ENCODE measurements at regions not wholly inside any gene's neighbourhood (a gene's known extent, or its start where the extent isn't known, plus 50 kb on each side); places are given as distances from the start of the nearest gene placed in this dataset.

DNA sequence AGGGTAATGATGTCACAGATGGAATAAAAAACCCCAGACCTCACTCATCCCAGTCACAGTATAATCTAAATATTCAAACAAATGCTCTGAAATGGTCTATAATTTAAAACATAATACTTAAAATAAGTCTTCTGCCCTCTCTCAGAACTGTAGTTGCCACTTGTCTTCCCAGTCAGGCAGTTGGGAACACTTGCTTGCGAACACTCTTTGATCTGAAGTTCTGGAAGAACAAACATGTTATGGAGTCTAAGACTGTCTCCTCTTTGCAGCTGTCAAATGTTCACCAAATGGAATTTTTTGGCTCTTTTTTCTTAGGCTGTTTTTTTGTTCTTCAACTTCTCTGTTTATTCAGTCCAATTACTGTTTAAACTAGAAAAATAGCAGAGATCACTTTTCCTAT lies 711.1 kb upstream of the GOLIM4 start:
- Histone ChIP-seq H3K27me3 (no peaks in the 10 kb centered on the region), H3K4me1 (no peaks in the 10 kb centered on the region), H3K9me3 (no peaks in the 10 kb centered on the region), H3K36me3 (ENCODE audit: low read depth, missing control alignments) (no peaks in the 10 kb centered on the region), H3K4me3 (no peak overlapping the region), H3K27ac (no peak overlapping the region)
- WGBS, 2 donors, result 71 to 78% methylated on average over 1 of the region's 1 CpG
- no peak for DNase-seq
- TF ChIP-seq CTCF (IDR thresholded peaks at IDR 0.05) (no peak), POLR2A (IDR thresholded peaks at IDR 0.05) (no peak)
- intact Hi-C loops (cut with DNase I; ENCODE audit: low total_unique reads), result no loop called here

DNA sequence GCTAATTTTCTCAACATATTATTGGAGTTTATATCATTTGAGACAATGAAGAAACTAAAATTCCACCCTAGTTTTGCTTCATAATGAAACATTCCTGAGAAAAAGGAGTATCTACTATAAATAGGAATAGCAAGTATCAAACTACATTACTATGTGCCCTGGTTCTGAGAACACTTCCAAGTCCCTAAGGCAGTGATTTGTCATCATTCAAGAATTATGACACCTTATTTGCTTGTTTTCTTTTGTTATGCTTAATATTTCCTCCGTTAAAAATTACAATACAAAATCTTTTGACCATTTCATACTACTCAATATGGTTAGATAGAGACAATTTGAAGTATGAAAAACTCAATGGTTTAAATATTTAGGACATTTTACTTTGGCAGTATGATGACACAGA lies 707.8 kb upstream of the GOLIM4 start:
- Histone ChIP-seq H3K4me3 (no peak overlapping the region), H3K36me3 (ENCODE audit: low read depth, missing control alignments) (no peaks in the 10 kb centered on the region), H3K9me3 (no peaks in the 10 kb centered on the region), H3K4me1 (no peaks in the 10 kb centered on the region), H3K27ac (no peak overlapping the region), H3K27me3 (no peaks in the 10 kb centered on the region)
- TF ChIP-seq POLR2A (IDR thresholded peaks at IDR 0.05), result no peak
- TF ChIP-seq CTCF (IDR thresholded peaks at IDR 0.05), result no peak
- 84 to 91% methylated on average over 1 of the region's 1 CpG for WGBS, 2 donors
- DNase-seq, result no peak
- intact Hi-C loops (cut with DNase I; ENCODE audit: low total_unique reads), result no loop called here

DNA sequence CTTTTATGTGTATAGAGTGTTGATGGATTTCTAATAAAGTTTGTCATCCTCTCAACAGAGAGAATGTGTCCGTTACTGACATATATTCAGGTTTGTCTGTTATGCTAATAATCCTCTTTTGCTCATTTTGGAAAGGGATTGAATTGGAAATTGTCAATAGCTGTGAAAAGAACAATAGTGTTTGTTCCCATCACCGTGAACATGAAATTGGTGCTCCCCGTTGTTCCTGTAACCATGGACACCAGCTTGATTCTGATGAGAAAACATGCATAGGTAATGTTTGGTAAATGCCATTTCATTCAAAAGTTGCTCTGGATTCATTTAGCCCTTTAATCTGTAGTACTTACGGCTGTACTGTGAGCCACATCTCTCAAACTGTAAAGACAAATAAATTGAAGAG lies 707.0 kb upstream of the GOLIM4 start:
- no peak for TF ChIP-seq POLR2A (IDR thresholded peaks at IDR 0.05)
- no peak for TF ChIP-seq CTCF (IDR thresholded peaks at IDR 0.05)
- no peaks in the 10 kb centered on the region for H3K4me1 ChIP-seq
- no peak overlapping the region for H3K4me3 ChIP-seq
- no peaks in the 10 kb centered on the region for H3K27me3 ChIP-seq
- no peaks in the 10 kb centered on the region for H3K36me3 ChIP-seq (ENCODE audit: low read depth, missing control alignments)
- no peak overlapping the region for H3K27ac ChIP-seq
- DNase-seq, result no peak
- intact Hi-C loops (cut with DNase I; ENCODE audit: low total_unique reads), result no loop called here
- H3K9me3 ChIP-seq, result no peaks in the 10 kb centered on the region
- 77 to 87% methylated on average over 4 of the region's 4 CpGs for WGBS, 2 donors

GRCh38 chr3:168801794-168802193 lies 706.1 kb upstream of the GOLIM4 start:
- no peak overlapping the region for H3K4me3 ChIP-seq
- no peaks in the 10 kb centered on the region for H3K9me3 ChIP-seq
- WGBS, 2 donors, result 83 to 85% methylated on average over 1 of the region's 1 CpG
- no peaks in the 10 kb centered on the region for H3K27me3 ChIP-seq
- no peaks in the 10 kb centered on the region for H3K4me1 ChIP-seq
- intact Hi-C loops (cut with DNase I; ENCODE audit: low total_unique reads), result no loop called here
- TF ChIP-seq POLR2A (IDR thresholded peaks at IDR 0.05) (no peak), CTCF (IDR thresholded peaks at IDR 0.05) (no peak)
- DNase-seq, result no peak
- no peak overlapping the region for H3K27ac ChIP-seq
- H3K36me3 ChIP-seq (ENCODE audit: low read depth, missing control alignments), result no peaks in the 10 kb centered on the region

GRCh38 chr3:168796339-168796738 lies 700.6 kb upstream of the GOLIM4 start:
- H3K27ac ChIP-seq, result no peak overlapping the region
- H3K27me3 ChIP-seq, result no peaks in the 10 kb centered on the region
- WGBS, 2 donors, result 85 to 97% methylated on average over 3 of the region's 3 CpGs
- intact Hi-C loops (cut with DNase I; ENCODE audit: low total_unique reads), result no loop called here
- no peak overlapping the region for H3K4me3 ChIP-seq
- no peaks in the 10 kb centered on the region for H3K36me3 ChIP-seq (ENCODE audit: low read depth, missing control alignments)
- no peak for DNase-seq
- TF ChIP-seq CTCF (IDR thresholded peaks at IDR 0.05) (no peak), POLR2A (IDR thresholded peaks at IDR 0.05) (no peak)
- H3K4me1 ChIP-seq, result no peaks in the 10 kb centered on the region
- no peaks in the 10 kb centered on the region for H3K9me3 ChIP-seq

All from testis (tissue), 2 donors.